ENCODE measurements at regions not wholly inside any gene's neighbourhood (a gene's known extent, or its start where the extent isn't known, plus 50 kb on each side); places are given as distances from the start of the nearest gene placed in this dataset.

DNA sequence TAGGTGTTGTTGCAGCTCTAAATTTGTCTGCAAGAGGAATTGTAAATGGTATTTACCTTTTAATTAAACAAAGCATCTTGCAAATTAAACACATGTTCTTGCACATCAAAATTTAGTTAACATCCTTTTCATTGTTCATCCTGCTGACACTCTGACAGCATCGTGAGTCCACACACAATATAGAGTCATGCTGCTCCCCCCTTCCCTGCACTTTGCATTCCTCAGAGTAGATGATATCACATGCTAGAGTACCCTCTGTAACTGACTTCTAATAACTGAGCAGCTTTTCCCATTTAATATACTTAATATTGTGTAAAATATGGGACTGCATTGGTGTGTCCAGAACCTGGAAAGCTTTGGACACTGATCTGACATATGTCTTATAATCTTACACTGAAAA lies 138.8 kb upstream of the DPYD start:
- Histone ChIP-seq H2AK5ac (ENCODE audit: low read length, severe bottlenecking) (no peak overlapping the region), H3K4me2 (ENCODE audit: low read length, poor library complexity, severe bottlenecking) (no peak overlapping the region), H3K18ac (ENCODE audit: low read depth in 1 of 2, low read length in 2 of 2) (no peak overlapping the region), H3K4ac (ENCODE audit: low read depth in 1 of 2, low read length in 2 of 2) (no peak overlapping the region), H2BK12ac (ENCODE audit: low read length in 2 of 2) (no peak overlapping the region), H3K4me3 (ENCODE audit: insufficient read depth in 1 of 2, low read depth in 1 of 2, low read length in 2 of 2) (no peak overlapping the region), H2BK120ac (ENCODE audit: low read depth, low read length) (no peak overlapping the region), H2AFZ (ENCODE audit: low read depth, low read length) (no peak overlapping the region), H3K9me3 (ENCODE audit: control insufficient read depth, low read length) (no peaks in the 10 kb centered on the region), H3K9ac (ENCODE audit: low read length) (no peak overlapping the region), H2BK5ac (ENCODE audit: low read depth, low read length, poor library complexity, severe bottlenecking) (no peak overlapping the region), H3K27me3 (ENCODE audit: control insufficient read depth in 1 of 2, insufficient read depth in 1 of 2, low read length in 2 of 2) (no peaks in the 10 kb centered on the region), H2BK15ac (ENCODE audit: low read depth, poor library complexity, severe bottlenecking) (no peak overlapping the region), H3K79me1 (replicated peaks; ENCODE audit: low read length, poor library complexity, severe bottlenecking) (no peaks in the 10 kb centered on the region), H3K4me1 (ENCODE audit: control insufficient read depth, insufficient read depth, low read depth, low read length) (no peaks in the 10 kb centered on the region), H3K27ac (ENCODE audit: low read length, poor library complexity, severe bottlenecking) (no peak overlapping the region), H3K23ac (ENCODE audit: low read length in 2 of 2) (no peak overlapping the region), H3K14ac (ENCODE audit: low read length in 2 of 2) (no peak overlapping the region), H3K36me3 (ENCODE audit: control insufficient read depth in 1 of 2, insufficient read depth in 2 of 2, low read depth in 1 of 2, low read length in 2 of 2) (no peaks in the 10 kb centered on the region), H4K8ac (ENCODE audit: low read length) (no peak overlapping the region), H4K91ac (ENCODE audit: low read length) (no peak overlapping the region)
- no peak for DNase-seq
- 63% methylated on average over 1 of the region's 1 CpG for WGBS

DNA sequence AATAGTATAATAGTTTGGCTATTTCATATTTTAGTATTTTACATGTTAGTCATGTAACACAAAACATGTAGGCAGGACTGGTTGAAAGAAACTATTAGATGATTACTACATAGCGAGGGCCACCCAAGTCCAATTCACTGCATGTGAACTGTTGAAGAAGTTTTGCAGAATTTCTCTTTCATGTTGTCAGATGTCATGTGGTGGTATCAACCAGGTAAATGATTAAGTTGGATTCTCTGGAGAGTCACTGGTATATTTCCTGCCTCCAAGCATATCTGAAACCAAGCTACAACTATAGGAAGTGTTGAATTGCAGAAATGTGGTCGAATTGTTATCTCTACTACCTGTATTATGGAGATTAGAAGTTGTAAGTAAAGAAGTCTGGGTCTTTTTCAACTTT lies 137.8 kb upstream of the DPYD start:
- Histone ChIP-seq H3K4me1 (ENCODE audit: control insufficient read depth, insufficient read depth, low read depth, low read length) (peaks cover 1% of the 10 kb centered on the region), H2BK12ac (ENCODE audit: low read length in 2 of 2) (no peak overlapping the region), H3K23ac (ENCODE audit: low read length in 2 of 2) (no peak overlapping the region), H3K27ac (ENCODE audit: low read length, poor library complexity, severe bottlenecking) (no peak overlapping the region), H3K79me1 (replicated peaks; ENCODE audit: low read length, poor library complexity, severe bottlenecking) (no peaks in the 10 kb centered on the region), H2AFZ (ENCODE audit: low read depth, low read length) (no peak overlapping the region), H3K4me3 (ENCODE audit: insufficient read depth in 1 of 2, low read depth in 1 of 2, low read length in 2 of 2) (no peak overlapping the region), H3K9me3 (ENCODE audit: control insufficient read depth, low read length) (no peaks in the 10 kb centered on the region), H2AK5ac (ENCODE audit: low read length, severe bottlenecking) (no peak overlapping the region), H2BK120ac (ENCODE audit: low read depth, low read length) (no peak overlapping the region), H3K36me3 (ENCODE audit: control insufficient read depth in 1 of 2, insufficient read depth in 2 of 2, low read depth in 1 of 2, low read length in 2 of 2) (no peaks in the 10 kb centered on the region), H3K27me3 (ENCODE audit: control insufficient read depth in 1 of 2, insufficient read depth in 1 of 2, low read length in 2 of 2) (no peaks in the 10 kb centered on the region), H3K4ac (ENCODE audit: low read depth in 1 of 2, low read length in 2 of 2) (no peak overlapping the region), H3K4me2 (ENCODE audit: low read length, poor library complexity, severe bottlenecking) (no peak overlapping the region), H3K9ac (ENCODE audit: low read length) (no peak overlapping the region), H2BK15ac (ENCODE audit: low read depth, poor library complexity, severe bottlenecking) (no peak overlapping the region), H4K91ac (ENCODE audit: low read length) (no peak overlapping the region), H2BK5ac (ENCODE audit: low read depth, low read length, poor library complexity, severe bottlenecking) (no peak overlapping the region), H4K8ac (ENCODE audit: low read length) (no peak overlapping the region), H3K18ac (ENCODE audit: low read depth in 1 of 2, low read length in 2 of 2) (no peak overlapping the region), H3K14ac (ENCODE audit: low read length in 2 of 2) (no peak overlapping the region)
- DNase-seq: no peak
- WGBS: 100% methylated on average over 1 of the region's 2 CpGs

DNA sequence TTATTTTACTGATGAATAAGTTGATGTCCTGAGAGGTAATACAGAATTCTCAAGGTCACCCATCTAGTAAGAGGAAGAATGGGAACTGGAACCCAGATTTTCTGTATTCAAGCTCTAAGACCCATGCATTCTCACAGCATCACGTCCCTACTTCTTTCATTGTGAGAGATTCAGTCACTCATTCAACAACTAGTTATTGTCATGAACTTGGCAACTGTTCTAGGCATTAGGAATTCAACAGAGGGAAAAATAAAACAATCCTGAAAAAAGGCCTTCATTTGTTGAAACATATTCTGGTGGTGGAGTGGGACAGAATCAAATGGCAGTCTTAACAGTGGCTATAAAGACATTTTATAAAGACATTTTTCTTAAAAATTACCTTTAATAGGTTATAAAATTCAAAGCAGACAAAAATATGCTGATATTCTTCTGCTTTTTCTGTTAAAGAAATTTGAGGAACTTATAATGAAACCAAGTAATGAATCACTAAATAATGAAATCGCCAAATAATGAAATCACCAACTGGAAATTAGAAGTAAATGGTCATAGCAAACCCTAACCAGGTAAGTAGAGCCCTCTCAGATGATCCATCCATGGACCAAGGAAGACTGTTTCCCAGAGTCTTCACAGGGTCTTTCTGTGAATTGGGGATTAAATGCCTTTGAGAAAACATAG lies 136.5 kb upstream of the DPYD start:
- no peak overlapping the region for H3K4me3 ChIP-seq (ENCODE audit: insufficient read depth in 1 of 2, low read depth in 1 of 2, low read length in 2 of 2)
- WGBS: no CpG with 5 or more reads among the region's 2 CpGs
- no peak overlapping the region for H2BK120ac ChIP-seq (ENCODE audit: low read depth, low read length)

GRCh38 chr1:98056781-98057180 lies 135.9 kb upstream of the DPYD start:
- H3K27ac ChIP-seq (ENCODE audit: low read length, poor library complexity, severe bottlenecking): no peak overlapping the region
- no peak for DNase-seq
- no peak overlapping the region for H3K9ac ChIP-seq (ENCODE audit: low read length)
- no peak overlapping the region for H4K8ac ChIP-seq (ENCODE audit: low read length)
- no peaks in the 10 kb centered on the region for H3K36me3 ChIP-seq (ENCODE audit: control insufficient read depth in 1 of 2, insufficient read depth in 2 of 2, low read depth in 1 of 2, low read length in 2 of 2)
- H2AFZ ChIP-seq (ENCODE audit: low read depth, low read length): no peak overlapping the region
- H3K23ac ChIP-seq (ENCODE audit: low read length in 2 of 2): no peak overlapping the region
- no peak overlapping the region for H3K14ac ChIP-seq (ENCODE audit: low read length in 2 of 2)
- peaks cover 7% of the 10 kb centered on the region for H3K4me1 ChIP-seq (ENCODE audit: control insufficient read depth, insufficient read depth, low read depth, low read length)
- 74% methylated on average over 2 of the region's 3 CpGs for WGBS
- H3K4me2 ChIP-seq (ENCODE audit: low read length, poor library complexity, severe bottlenecking): no peak overlapping the region
- no peak overlapping the region for H3K4me3 ChIP-seq (ENCODE audit: insufficient read depth in 1 of 2, low read depth in 1 of 2, low read length in 2 of 2)
- no peak overlapping the region for H2AK5ac ChIP-seq (ENCODE audit: low read length, severe bottlenecking)
- no peak overlapping the region for H3K4ac ChIP-seq (ENCODE audit: low read depth in 1 of 2, low read length in 2 of 2)
- no peak overlapping the region for H4K91ac ChIP-seq (ENCODE audit: low read length)
- no peak overlapping the region for H2BK12ac ChIP-seq (ENCODE audit: low read length in 2 of 2)
- no peaks in the 10 kb centered on the region for H3K79me1 ChIP-seq (replicated peaks; ENCODE audit: low read length, poor library complexity, severe bottlenecking)
- H2BK15ac ChIP-seq (ENCODE audit: low read depth, poor library complexity, severe bottlenecking): no peak overlapping the region
- no peak overlapping the region for H3K18ac ChIP-seq (ENCODE audit: low read depth in 1 of 2, low read length in 2 of 2)
- no peak overlapping the region for H2BK5ac ChIP-seq (ENCODE audit: low read depth, low read length, poor library complexity, severe bottlenecking)
- no peak overlapping the region for H2BK120ac ChIP-seq (ENCODE audit: low read depth, low read length)
- no peaks in the 10 kb centered on the region for H3K27me3 ChIP-seq (ENCODE audit: control insufficient read depth in 1 of 2, insufficient read depth in 1 of 2, low read length in 2 of 2)
- H3K9me3 ChIP-seq (ENCODE audit: control insufficient read depth, low read length): no peaks in the 10 kb centered on the region

More for the DNA sequence above, 136.5 kb upstream of the DPYD start:
- no peak overlapping the region for H2BK5ac ChIP-seq (ENCODE audit: low read depth, low read length, poor library complexity, severe bottlenecking)
- H2AFZ ChIP-seq (ENCODE audit: low read depth, low read length): no peak overlapping the region
- H3K14ac ChIP-seq (ENCODE audit: low read length in 2 of 2): no peak overlapping the region
- H2AK5ac ChIP-seq (ENCODE audit: low read length, severe bottlenecking): no peak overlapping the region
- H3K18ac ChIP-seq (ENCODE audit: low read depth in 1 of 2, low read length in 2 of 2): no peak overlapping the region
- H2BK12ac ChIP-seq (ENCODE audit: low read length in 2 of 2): no peak overlapping the region
- no peak overlapping the region for H2BK15ac ChIP-seq (ENCODE audit: low read depth, poor library complexity, severe bottlenecking)
- H3K27ac ChIP-seq (ENCODE audit: low read length, poor library complexity, severe bottlenecking): no peak overlapping the region
- DNase-seq: no peak
- H3K9ac ChIP-seq (ENCODE audit: low read length): no peak overlapping the region
- H3K4me2 ChIP-seq (ENCODE audit: low read length, poor library complexity, severe bottlenecking): no peak overlapping the region
- no peaks in the 10 kb centered on the region for H3K9me3 ChIP-seq (ENCODE audit: control insufficient read depth, low read length)
- H3K4ac ChIP-seq (ENCODE audit: low read depth in 1 of 2, low read length in 2 of 2): no peak overlapping the region
- no peaks in the 10 kb centered on the region for H3K36me3 ChIP-seq (ENCODE audit: control insufficient read depth in 1 of 2, insufficient read depth in 2 of 2, low read depth in 1 of 2, low read length in 2 of 2)
- H4K91ac ChIP-seq (ENCODE audit: low read length): no peak overlapping the region
- H3K79me1 ChIP-seq (replicated peaks; ENCODE audit: low read length, poor library complexity, severe bottlenecking): no peaks in the 10 kb centered on the region
- no peak overlapping the region for H4K8ac ChIP-seq (ENCODE audit: low read length)
- no peaks in the 10 kb centered on the region for H3K27me3 ChIP-seq (ENCODE audit: control insufficient read depth in 1 of 2, insufficient read depth in 1 of 2, low read length in 2 of 2)
- H3K23ac ChIP-seq (ENCODE audit: low read length in 2 of 2): no peak overlapping the region
- peaks cover 7% of the 10 kb centered on the region for H3K4me1 ChIP-seq (ENCODE audit: control insufficient read depth, insufficient read depth, low read depth, low read length)

Measured in mesenchymal stem cell (in vitro differentiated cells and primary cell).